ENCODE measurements at regions not wholly inside any gene's neighbourhood (a gene's known extent, or its start where the extent isn't known, plus 50 kb on each side); places are given as distances from the start of the nearest gene placed in this dataset.

GRCh38 chr12:94892544-94893267, 110.8 kb downstream of the NDUFA12 start:
- H3K36me3 Mint-ChIP-seq (ENCODE audit: insufficient read depth, unreplicated experiment), result no peaks in the 10 kb centered on the region
- no TSS peak for BruUV-seq (replicated peaks)
- CTCF ChIA-PET, result no interaction called here
- no peak for TF ChIP-seq CTCF (IDR thresholded peaks at IDR 0.05; ENCODE audit: unreplicated experiment)
- H3K27me3 Mint-ChIP-seq (ENCODE audit: unreplicated experiment), result no peaks in the 10 kb centered on the region
- no peaks in the 10 kb centered on the region for H3K9me3 Mint-ChIP-seq (ENCODE audit: low read depth, unreplicated experiment)
- no peak for DNase-seq
- intact Hi-C loops (cut with micrococcal nuclease; ENCODE audit: unreplicated experiment), result no loop called here
- no peak overlapping the region for H3K27ac Mint-ChIP-seq (ENCODE audit: unreplicated experiment)
- H3K4me1 Mint-ChIP-seq (ENCODE audit: low read depth, unreplicated experiment), result no peaks in the 10 kb centered on the region
- H3K4me3 Mint-ChIP-seq (ENCODE audit: low read depth, unreplicated experiment), result no peak overlapping the region

GRCh38 chr12:94889445-94890210, 113.9 kb downstream of the NDUFA12 start:
- intact Hi-C loops (cut with micrococcal nuclease; ENCODE audit: unreplicated experiment), result no loop called here
- Mint-ChIP-seq H3K4me3 (ENCODE audit: low read depth, unreplicated experiment) (no peak overlapping the region), H3K27me3 (ENCODE audit: unreplicated experiment) (peaks cover 6% of the 10 kb centered on the region), H3K36me3 (ENCODE audit: insufficient read depth, unreplicated experiment) (no peaks in the 10 kb centered on the region), H3K27ac (ENCODE audit: unreplicated experiment) (no peak overlapping the region), H3K9me3 (ENCODE audit: low read depth, unreplicated experiment) (no peaks in the 10 kb centered on the region), H3K4me1 (ENCODE audit: low read depth, unreplicated experiment) (no peaks in the 10 kb centered on the region)
- TF ChIP-seq CTCF (IDR thresholded peaks at IDR 0.05; ENCODE audit: unreplicated experiment), result no peak
- CTCF ChIA-PET, result interaction anchor here (0.5 kb wide), 1 partner anchor 13 kb away, joined by 4 read pairs; no protein-coding TSS in a partner anchor
- no peak for DNase-seq
- no TSS peak for BruUV-seq (replicated peaks)

- Mint-ChIP-seq H3K36me3 (ENCODE audit: insufficient read depth, unreplicated experiment) (peaks cover 1% of the 10 kb centered on the region), H3K4me1 (ENCODE audit: low read depth, unreplicated experiment) (peaks cover 2% of the 10 kb centered on the region), H3K9me3 (ENCODE audit: low read depth, unreplicated experiment) (no peaks in the 10 kb centered on the region), H3K4me3 (ENCODE audit: low read depth, unreplicated experiment) (no peak overlapping the region), H3K27me3 (ENCODE audit: unreplicated experiment) (peaks cover 27% of the 10 kb centered on the region), H3K27ac (ENCODE audit: unreplicated experiment) (no peak overlapping the region)
- DNase-seq, result no peak
- TF ChIP-seq CTCF (IDR thresholded peaks at IDR 0.05; ENCODE audit: unreplicated experiment), result no peak
- intact Hi-C loops (cut with micrococcal nuclease; ENCODE audit: unreplicated experiment), result loop anchor here (5.0 to 10.0 kb wide), 2 partner anchors 115 to 332 kb away; no protein-coding TSS in a partner anchor
- BruUV-seq (replicated peaks), result no TSS peak
- CTCF ChIA-PET, result no interaction called here
Measured at GRCh38 chr12:94879542-94879941, 124.0 kb downstream of the NDUFA12 start.

GRCh38 chr12:94875525-94875924, 128.0 kb downstream of the NDUFA12 start:
- Mint-ChIP-seq H3K36me3 (ENCODE audit: insufficient read depth, unreplicated experiment) (peaks cover 9% of the 10 kb centered on the region), H3K9me3 (ENCODE audit: low read depth, unreplicated experiment) (no peaks in the 10 kb centered on the region), H3K4me1 (ENCODE audit: low read depth, unreplicated experiment) (peaks cover 10% of the 10 kb centered on the region), H3K4me3 (ENCODE audit: low read depth, unreplicated experiment) (no peak overlapping the region), H3K27me3 (ENCODE audit: unreplicated experiment) (peaks cover 53% of the 10 kb centered on the region), H3K27ac (ENCODE audit: unreplicated experiment) (no peak overlapping the region)
- DNase-seq, result peak; percentile 55
- intact Hi-C loops (cut with micrococcal nuclease; ENCODE audit: unreplicated experiment), result loop anchor here (2.0 to 10.0 kb wide), 3 partner anchors 111 to 328 kb away; no protein-coding TSS in a partner anchor
- TF ChIP-seq CTCF (IDR thresholded peaks at IDR 0.05; ENCODE audit: unreplicated experiment), result no peak
- CTCF ChIA-PET, result interaction anchor here (1.0 to 1.4 kb wide), 8 partner anchors 58 to 659 kb away, joined by 3 to 5 read pairs (median 4); no protein-coding TSS in a partner anchor
- no TSS peak for BruUV-seq (replicated peaks)

Measured in Calu3 (cell line).